ENCODE measurements at regions not wholly inside any gene's neighbourhood (a gene's known extent, or its start where the extent isn't known, plus 50 kb on each side); places are given as distances from the start of the nearest gene placed in this dataset.
"Not testable (repeated sequence)": the region's sequence is repeated elsewhere in the genome, so short reads cannot be mapped to it uniquely, and the experiment has no call there.

DNA sequence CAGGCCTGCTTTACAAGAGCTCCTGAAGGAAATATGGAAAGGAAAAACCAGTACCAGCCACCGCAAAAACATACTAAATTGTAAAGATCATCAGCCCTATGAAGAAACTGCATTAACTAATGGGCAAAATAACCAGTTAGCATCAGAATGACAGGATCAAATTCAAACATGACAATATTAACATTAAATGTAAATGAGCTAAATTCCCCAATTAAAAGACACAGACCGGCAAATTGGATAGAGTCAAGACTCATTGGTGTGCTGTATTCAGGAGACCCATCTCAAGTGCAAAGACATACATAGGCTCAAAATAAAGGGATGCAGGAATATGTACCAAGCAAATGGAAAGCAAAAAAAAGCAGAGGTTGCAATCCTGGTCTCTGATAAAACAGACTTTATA lies 408.7 kb upstream of the RAB6C start:
- not testable (repeated sequence) for DNase-seq

DNA sequence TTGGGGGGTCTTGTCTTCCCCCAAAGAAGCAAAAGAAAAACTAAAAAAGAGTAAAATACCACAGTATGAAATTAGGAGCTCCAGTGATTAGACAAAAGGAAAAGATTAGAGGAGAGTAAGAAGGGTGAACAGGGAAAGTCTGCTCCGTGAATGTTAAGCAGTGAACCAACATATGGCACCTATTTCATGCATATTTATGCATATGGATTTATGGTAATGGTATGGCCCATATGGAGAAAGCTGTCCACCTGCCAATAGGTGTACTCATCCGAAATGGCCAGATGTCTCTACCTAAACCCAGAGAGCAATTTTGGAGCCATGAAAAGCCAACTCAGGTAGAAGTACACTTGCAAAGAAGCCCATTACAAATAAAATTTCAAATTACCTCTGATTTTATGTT lies 404.0 kb upstream of the RAB6C start:
- no peak for DNase-seq

DNA sequence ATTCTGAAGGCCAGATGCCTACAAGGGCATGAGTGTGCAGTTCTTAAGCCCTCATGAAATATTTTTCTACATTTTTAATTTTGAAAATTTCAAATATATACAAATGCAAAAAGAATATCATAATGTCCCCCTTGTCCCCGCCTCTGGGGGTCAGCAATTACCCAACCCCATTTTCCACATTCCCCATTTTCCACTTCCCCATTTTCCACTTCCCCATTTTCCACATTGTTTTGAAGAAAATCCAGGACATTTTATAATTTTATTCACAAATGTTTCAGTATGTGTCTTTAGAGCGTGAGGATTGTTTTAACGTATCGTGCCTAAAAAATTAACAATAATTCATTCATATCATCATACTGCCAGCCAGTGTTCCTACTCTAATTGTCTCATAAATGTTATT lies 403.6 kb upstream of the RAB6C start:
- DNase-seq, result no peak

DNA sequence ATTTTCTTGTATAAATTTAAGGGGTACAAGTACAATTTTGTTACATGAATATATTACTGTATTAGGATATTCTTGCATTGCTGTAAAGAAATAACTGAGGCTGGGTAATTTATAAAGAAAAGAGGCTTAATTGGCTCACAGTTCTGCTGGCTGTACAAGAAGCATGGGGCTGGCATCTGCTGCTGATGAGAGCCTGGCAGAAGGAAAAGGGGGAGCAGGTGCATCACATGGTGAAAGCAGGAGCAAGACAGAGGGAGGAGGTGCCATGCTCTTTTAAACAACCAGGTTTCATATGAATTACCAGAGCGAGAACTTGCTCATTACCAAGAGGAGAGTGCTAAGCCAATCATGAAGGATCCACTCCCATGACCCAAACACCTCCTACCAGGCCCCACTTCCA lies 399.5 kb upstream of the RAB6C start:
- no peak for DNase-seq

DNA sequence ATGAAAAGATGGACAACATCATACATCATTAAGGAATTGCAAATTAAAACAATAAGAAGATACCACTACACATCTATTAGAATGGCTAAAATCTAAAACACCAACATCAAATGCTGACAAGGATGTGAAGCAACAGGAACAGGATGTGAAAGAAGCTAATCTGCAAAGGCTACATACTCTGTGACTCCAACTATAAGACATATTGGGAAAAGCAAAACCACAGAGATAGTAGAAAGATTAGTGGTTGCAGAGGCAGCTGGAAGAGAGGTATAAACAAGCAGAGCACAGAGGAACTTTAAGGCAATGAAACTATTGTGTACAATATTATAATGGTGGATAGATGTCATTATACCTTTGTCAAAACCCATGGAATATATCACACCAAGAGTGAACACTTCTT lies 393.7 kb upstream of the RAB6C start:
- no peak for DNase-seq

DNA sequence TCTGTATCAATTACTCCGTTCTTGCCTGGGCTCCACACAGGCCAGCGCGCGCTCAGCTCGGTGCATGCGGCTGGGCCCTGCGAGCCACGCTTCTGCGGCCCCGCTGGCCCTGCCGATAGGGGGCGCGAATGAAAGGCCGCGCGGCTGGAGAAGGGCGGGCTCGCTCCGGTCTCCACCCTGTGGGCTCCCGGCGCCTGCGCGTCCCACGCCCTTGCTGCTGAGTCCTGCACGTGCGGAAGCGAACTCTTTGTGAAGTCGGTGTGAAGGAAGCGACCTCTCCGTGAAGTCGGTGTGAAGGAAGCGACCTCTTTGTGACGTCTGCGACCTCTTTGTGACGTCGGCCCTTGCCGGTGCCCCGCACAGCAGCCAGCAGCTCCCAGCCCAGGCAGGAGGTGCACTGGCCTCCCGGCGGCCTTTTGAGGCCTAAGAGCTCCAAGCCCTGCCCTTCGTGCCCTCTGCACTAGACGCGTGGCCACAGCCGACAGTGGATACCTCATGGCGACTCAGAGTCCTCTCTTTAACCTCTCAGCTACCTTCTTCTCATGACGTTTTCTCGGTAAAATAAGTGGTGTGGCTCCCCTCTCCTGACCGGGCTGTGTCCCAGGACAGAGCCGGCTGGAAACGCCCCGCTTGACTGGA lies 391.9 kb upstream of the RAB6C start:
- no peak for DNase-seq

DNA sequence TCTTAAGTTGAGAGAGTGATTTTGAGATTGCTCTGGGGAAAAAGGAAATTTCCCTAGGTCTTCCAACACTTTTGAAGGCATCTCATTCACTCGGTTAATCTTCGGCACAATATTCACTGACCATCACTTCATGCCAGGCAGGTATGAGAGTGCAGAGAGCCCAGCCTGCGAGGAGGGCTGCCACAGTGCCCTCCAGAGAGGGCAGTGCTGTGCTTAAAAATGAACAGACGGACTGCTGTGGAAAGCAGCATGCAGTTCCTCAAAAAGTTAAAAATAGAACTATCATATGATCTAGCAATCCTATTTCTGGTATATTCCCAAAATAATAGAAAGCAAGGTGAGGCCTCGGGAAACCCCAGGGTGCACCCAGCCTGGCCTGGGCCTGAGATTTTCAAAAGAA lies 374.9 kb upstream of the RAB6C start:
- no peak for DNase-seq

DNA sequence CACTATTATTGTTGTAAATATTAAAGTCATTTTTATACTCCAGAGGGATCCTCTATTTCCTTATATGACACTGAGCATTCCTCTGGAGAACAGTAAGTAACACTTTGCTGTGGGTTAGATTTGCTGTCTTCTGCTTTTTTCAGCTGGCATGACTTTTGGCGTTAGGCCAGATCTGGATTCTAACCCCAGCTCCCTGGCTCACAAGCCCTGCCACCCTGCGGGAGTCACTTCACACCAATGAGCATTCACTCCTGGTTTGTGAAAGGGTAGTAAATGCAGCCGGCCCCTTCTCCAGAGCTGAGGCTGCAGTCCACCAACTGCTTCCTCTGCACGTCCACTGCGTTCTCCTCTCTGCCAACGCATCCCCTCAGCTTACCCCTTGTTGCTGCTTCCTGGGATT lies 373.8 kb upstream of the RAB6C start:
- no peak for DNase-seq

DNA sequence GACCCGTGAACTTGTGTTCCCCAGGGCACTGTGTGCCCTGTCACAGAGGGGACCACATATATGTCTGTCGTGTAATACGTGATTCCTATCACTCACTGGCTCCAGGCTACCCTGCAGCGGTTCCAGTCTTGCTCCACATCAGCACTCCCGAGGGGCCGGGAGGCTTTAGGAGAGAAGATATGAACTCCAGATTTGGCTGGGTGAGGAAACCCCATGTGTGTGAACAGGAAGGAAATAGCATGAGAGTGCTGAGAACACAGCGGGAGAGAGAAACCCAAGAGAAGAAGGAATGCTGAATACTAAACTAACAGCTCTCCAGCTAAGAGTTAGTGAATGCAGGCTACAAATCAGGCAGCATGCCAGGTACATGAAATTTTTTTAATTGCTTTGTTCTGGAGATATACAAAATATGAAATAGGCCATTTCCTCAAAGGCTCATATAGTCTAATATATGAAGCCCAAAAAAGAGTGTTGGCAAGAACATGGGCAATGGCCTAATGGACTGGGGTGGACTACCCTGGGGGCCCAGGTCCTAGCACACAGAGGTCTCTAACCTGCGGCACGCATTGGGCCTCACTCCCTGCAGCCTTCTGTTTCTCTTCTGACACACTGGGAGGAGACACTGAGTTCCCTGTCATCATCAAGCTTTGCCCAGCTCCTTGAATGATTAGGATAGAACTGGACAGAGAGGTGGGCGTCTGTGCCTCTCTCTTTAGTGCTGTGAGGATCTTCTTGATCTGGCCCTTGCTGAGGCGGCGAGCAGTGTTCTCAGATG lies 372.8 kb upstream of the RAB6C start:
- DNase-seq, result no peak

DNA sequence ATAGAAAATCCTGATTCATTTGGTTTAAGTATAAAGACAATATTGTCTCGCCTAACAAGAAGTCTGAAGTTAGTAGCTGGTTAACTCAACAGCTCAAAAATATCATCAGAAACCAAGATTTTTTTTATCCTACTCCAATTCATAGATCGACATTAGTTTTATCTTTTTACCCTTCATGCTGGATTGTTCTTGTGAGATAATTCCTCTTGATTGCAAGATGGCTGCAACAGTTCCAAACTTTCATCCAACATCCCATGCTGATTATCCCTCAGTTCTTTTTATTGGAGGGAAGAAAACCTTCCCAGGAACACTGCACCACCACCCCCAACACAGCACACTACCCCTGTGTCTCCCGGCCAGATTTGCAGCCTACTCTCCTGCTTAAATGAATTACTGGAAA lies 370.2 kb upstream of the RAB6C start:
- DNase-seq, result no peak

DNA sequence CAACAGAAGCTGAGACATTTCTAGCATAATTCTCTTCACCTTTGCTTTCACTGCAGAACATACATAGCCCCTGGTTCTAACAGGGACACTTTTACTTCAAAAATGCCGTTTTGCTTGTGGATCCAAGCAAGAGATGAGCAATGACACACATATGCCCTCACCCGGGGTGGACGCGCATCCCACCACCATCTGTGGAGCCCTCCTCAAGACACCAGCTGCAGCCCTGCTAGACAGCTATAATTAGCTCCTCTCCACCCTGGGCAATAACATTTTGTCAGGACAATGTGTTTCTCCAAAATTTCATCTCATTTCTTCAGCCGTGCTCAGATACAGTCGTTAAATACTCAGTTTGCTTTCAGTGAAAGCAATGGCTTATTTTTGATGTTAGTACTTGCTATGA lies 368.7 kb upstream of the RAB6C start:
- DNase-seq, result no peak

DNA sequence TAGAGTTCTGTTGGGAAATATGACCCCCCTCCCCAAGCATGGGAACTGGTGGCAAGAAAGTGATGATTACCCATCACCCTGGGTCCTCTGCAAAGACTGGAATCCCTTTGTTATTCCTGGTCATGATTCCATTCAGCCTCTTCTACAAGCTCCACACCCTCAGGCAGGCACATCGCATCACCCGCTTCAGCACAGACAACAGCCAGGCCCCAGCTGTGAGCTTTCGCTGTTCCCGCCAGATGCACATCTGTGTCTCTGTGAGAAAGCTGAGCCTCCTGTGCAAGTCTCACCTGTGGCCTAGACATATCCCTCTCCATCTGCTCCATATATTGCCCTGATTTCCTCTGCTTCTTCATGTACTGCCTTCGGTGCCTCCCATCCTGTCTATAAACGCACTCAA lies 368.0 kb upstream of the RAB6C start:
- DNase-seq, result no peak

DNA sequence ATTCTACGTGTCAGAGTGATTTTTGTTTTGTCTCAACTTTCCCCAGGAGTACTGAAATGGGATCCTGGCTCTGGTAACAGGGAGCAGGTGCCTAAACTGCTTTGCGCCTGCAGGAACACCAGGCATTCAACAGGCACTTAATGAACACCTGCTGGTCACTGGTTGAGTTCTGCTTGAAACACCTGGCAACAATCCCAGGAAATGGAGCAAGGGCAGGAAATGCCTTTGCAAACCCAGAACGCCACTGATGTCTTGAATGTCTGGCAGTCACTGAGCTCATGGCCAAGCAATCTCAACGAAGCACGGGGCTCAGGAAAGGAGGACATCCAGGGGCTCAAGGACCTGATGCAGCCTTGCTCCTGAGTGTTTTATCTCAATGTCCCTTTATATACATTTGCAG lies 360.0 kb upstream of the RAB6C start:
- no peak for DNase-seq

DNA sequence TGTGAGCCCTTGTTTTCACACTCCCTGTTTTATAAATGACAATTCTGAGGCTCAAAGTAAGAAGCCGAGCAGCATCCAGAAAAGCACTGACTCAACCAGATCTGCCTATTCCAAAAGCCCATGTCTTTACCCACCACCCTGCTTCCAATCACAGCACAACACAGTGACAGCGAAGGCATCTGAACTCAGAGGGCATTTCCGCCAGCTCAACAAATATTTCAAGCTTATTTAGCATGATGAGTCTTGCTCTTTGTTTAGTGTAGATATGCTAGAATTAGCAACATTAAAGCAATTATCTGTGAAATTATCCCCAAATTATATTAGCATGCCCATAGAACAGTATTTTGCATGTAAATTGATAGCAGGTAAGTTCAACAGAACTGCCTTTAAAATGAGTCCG lies 359.1 kb upstream of the RAB6C start:
- DNase-seq, result no peak

DNA sequence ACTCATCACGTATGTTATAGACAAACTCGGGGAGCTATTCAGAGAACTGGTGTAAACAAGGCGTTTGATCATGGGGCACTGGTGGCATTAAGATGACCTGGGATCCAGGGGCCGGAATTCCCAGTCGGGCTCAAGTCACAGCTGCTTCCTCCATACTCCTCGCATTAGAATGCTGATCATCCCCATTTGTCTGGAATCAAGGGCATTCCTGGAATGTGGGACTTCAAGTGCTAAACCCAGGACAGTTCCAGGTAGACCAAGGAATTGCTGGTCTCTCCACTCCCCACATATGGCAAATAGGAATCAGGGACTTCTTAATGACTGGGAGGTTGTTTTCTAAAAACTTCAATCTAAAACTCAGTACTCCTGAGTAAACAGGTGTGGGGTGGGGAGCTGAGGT lies 355.7 kb upstream of the RAB6C start:
- DNase-seq, result no peak

DNA sequence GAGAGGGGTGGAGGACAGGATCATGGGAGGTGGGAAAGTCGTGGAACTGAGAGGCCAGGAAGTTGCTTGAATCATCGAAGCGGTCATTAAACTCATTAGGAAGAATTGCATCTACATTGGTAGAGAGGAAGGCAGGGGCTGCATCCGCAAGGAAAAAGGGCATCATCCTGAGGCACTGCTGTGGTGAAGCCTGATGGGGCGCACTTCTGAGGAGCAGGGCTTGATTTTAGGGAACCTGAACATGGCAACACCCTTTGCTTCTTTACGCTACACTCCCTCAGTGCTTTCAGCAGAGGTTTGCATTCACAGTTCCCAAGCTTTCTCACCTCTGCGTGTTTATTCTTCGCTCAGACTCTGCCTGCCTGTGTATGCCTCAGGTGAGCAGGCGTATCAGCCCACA lies 352.0 kb upstream of the RAB6C start:
- no peak for DNase-seq

DNA sequence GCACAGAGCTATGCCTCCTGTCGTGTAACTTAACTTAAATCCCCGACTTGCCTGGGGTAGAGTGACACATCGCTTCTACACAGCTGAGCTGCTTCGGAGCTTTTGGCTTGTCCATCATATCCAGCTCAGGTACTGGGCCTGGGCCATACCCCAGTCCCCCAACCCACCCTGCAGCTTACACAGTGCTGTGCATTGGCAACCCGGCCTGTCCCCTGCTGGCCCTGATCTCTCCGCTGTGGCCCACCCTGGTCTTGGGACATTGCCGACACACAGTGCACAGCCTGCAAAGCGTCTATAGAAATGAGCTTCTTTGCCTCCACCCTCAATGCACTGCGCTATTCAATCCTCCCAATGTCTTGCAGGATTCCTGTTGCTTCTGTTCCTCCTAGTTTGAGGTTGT lies 342.8 kb upstream of the RAB6C start:
- DNase-seq, result no peak

DNA sequence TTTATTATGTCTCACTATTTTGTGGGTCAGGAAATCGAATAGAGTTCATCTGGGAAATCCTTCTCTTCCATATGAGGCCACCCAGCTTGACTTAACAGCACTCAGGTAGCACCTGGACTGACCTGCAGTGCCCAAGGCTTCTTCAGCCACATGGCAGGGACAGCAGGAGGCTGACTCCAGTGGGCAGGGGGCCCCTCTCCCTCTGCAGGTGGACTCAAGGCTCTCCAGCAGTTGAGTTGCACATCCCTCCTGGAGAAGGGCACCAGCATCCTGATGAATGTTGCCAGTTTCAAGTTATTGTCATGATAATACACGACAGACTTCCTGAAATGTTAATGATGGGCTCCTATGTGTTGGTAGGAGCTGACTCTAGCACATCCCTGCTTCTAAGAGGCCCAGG lies 338.1 kb upstream of the RAB6C start:
- DNase-seq, result no peak

DNA sequence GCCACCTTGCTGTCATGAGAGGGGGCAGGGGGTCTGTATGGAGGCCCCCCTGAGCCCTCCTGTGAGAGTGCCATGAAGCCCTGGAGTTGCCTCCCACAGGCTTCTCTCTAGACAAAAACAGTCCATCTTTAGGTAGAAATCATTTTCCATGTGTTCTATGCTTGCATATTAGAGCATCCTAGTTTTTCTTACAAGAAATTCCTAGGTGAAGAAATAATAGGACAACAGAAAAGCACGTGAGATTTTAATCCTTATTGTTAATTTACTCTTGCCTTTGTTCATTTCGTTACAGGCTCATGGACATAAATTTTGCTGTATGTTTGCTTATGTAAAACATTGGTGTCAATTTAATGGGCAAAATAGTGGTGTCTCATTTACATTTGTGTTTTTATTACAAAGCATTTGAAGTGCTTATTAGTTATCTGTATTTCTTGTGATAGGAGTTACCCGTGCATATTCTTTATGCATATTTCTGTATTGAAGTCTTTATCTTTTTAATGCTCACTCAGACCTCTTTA lies 336.9 kb upstream of the RAB6C start:
- no peak for DNase-seq

DNA sequence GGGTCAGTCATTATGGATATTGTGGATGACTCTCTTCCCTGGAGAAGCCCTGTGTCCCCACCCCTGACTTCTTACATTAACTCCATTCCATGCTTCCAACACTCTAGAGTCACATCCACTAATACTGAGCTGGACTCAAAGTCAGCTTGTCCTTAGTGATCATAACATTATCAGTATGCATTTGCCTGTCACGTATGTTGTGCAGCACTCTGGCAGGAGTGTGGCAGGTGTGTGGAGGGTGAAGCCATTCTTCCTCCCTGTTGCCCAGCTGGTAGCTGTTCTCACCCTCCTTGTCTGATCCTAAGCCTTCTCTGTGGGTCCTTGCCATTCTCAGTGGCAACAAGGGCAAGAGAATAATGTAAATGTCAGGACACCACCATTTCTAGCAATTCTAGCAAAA lies 334.1 kb upstream of the RAB6C start:
- DNase-seq, result no peak

DNA sequence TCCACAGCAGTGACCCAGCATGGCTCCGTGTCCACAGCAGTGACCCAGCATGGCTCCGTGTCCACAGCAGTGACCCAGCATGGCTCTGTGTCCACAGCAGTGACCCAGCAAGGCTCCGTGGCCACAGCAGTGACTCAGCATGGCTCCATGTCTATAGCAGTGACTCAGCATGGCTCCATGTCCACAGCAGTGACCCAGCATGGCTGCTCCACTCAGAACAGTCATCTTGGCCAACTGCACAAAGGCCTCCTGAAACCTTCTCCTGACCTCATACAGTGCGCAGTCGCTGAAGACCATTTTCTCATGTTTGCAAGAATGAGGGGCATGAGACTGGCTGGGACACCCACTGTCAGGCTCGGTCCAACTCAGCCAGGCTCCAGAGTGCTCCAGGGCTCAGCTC lies 333.4 kb upstream of the RAB6C start:
- DNase-seq, result no peak

DNA sequence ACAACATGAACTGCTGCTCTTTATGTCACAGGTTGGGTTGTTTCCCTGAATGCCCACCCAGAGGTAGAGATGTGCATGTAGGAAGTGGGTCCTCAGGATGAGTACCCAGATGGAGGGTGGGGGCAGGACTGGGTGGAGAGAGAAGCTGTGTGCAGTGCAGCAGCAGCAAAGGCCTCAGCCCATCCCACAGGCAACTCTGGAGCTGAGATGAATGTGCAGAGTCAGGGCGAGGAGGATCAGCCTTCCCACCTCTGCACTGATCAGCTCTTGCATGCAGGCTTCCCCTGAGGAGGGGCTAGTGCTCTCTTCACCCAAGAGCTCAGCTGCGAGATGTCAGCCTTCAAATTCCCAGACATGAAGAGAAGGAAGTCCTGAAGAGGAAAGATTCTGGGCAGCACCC lies 326.2 kb upstream of the RAB6C start:
- DNase-seq, result no peak

DNA sequence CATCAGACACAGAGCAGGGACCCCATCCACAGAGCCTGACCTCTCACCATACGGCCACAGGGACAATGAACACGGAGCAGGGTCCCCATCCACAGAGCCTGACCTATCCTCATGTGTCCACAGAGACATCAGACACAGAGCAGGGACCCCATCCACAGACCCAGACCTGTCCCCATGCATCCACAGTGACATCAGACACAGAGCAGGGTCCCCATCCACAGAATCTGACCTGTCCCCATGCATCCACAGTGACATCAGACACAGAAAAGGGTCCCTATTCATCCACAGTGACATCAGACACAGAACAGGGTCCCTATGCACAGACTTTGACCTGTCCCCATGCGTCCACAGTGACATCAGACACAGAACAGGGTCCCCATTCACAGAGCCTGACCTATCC lies 325.1 kb upstream of the RAB6C start:
- no peak for DNase-seq

DNA sequence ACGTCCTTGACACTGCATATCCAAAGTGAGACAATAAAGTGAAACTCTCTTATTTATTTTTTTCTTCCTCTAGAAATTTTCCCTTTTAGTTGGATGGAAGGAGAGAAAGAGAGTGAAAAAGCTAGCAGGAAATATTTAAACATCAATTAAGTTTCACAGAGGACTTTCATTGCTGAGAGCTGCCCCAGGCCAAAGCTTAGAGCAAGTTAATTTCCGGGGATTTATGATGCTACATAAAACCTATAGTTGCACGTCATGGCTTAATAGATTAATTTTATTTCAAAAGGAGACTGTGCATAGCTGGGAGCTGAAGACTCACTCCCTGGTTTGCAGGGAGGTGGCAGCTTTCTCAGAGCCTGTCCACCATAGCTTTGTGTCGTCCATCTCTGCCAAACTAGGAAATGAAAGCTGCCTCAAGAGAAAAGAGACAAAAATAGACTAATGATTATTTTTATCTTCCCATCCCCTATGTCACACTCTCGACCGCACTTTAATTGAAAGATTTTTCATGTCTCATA lies 323.3 kb upstream of the RAB6C start:
- DNase-seq, result no peak

DNA sequence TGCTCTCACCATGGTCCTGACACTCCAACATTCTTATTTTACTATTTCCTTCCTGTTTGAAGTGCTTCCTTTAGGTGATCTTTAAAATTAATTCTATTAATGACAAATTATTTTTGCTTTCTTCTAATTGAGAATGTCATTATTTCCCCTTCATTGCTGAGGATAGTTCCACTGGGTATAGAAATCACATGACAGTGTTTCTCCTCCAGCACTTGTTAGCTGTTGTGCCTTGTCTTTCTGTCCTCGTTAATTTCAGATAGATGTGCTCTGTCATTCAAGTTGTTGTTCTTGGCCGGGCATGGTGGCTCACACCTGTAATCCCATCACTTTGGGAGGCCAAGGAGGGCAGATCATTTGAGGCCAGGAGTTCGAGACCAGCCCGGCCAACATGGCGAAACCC lies 321.0 kb upstream of the RAB6C start:
- DNase-seq, result no peak

Measured in NCI-H1417 treated with DMSO at 0.1 percent for 48 hours (cell line).